Germinal center (tissue), 1 donor: ENCODE measurements at regions not wholly inside any gene's neighbourhood (a gene's known extent, or its start where the extent isn't known, plus 50 kb on each side); places are given as distances from the start of the nearest gene placed in this dataset.
"Not testable (repeated sequence)": the region's sequence is repeated elsewhere in the genome, so short reads cannot be mapped to it uniquely, and the experiment has no call there.

Experiments used
- DNase-seq: peaks from one replicate; pipeline ENCODE4 v3.0.0; 2012; ENCODE audit warnings: mixed read lengths, low spot score

- DNase-seq: no peak
Observed at GRCh38 chr1:187527346-187527745, 698.6 kb downstream of the PLA2G4A start.

GRCh38 chr1:187537936-187538335 is 709.2 kb downstream of the PLA2G4A start:
- DNase-seq: no peak

- no peak for DNase-seq
Observed at GRCh38 chr1:187549540-187549939, 720.8 kb downstream of the PLA2G4A start.

- no peak for DNase-seq
Observed at GRCh38 chr1:187551061-187551460, 722.3 kb downstream of the PLA2G4A start.

- DNase-seq: no peak
Observed at GRCh38 chr1:187563191-187563590, 734.4 kb downstream of the PLA2G4A start.

- no peak for DNase-seq
Observed at GRCh38 chr1:187566354-187566753, 737.6 kb downstream of the PLA2G4A start.

- no peak for DNase-seq
Observed at GRCh38 chr1:187568067-187568466, 739.3 kb downstream of the PLA2G4A start.

- no peak for DNase-seq
Observed at GRCh38 chr1:187570166-187570565, 741.4 kb downstream of the PLA2G4A start.

GRCh38 chr1:187577610-187578009 is 748.9 kb downstream of the PLA2G4A start:
- no peak for DNase-seq

- DNase-seq: no peak
Observed at GRCh38 chr1:187588917-187589316, 760.2 kb downstream of the PLA2G4A start.

- no peak for DNase-seq
Observed at GRCh38 chr1:187605736-187606135, 777.0 kb downstream of the PLA2G4A start.

GRCh38 chr1:187615853-187616735 is 787.3 kb downstream of the PLA2G4A start:
- DNase-seq: not testable (repeated sequence)

GRCh38 chr1:187616830-187617229 is 788.1 kb downstream of the PLA2G4A start:
- not testable (repeated sequence) for DNase-seq

GRCh38 chr1:187617776-187618175 is 789.0 kb downstream of the PLA2G4A start:
- no peak for DNase-seq

GRCh38 chr1:187619175-187619574 is 790.4 kb downstream of the PLA2G4A start:
- no peak for DNase-seq

- DNase-seq: no peak
Observed at GRCh38 chr1:187621951-187622350, 793.2 kb downstream of the PLA2G4A start.

GRCh38 chr1:187622545-187622944 is 793.8 kb downstream of the PLA2G4A start:
- DNase-seq: no peak

- DNase-seq: no peak
Observed at GRCh38 chr1:187624812-187625545, 796.2 kb downstream of the PLA2G4A start.

- no peak for DNase-seq
Observed at GRCh38 chr1:187626056-187626455, 797.3 kb downstream of the PLA2G4A start.

- no peak for DNase-seq
Observed at GRCh38 chr1:187627516-187627915, 798.8 kb downstream of the PLA2G4A start.

- no peak for DNase-seq
Observed at GRCh38 chr1:187629075-187629474, 800.3 kb downstream of the PLA2G4A start.

- no peak for DNase-seq
Observed at GRCh38 chr1:187630653-187631380, 802.1 kb downstream of the PLA2G4A start.

- DNase-seq: no peak
Observed at GRCh38 chr1:187631381-187631675, 802.6 kb downstream of the PLA2G4A start.
